HEK293 (cell line): ENCODE measurements at regions not wholly inside any gene's neighbourhood (a gene's known extent, or its start where the extent isn't known, plus 50 kb on each side); places are given as distances from the start of the nearest gene placed in this dataset.

Experiments
- CTCF ChIA-PET: fragments of 350-600 bp; formaldehyde crosslinking; extraction: SDS; loops from one replicate; lab custom pipeline; 2021; ENCODE audit warnings: antibody characterized with exemption; lab: Yijun Ruan, JAX
- POLR2A ChIA-PET: fragments of 300-600 bp; formaldehyde crosslinking; extraction: SDS; loops from one replicate; lab custom pipeline; 2020; ENCODE audit warnings: antibody characterized with exemption, inconsistent platforms; lab: Yijun Ruan, JAX
- H3K27ac ChIP-seq: fragments of 200-500 bp; sonication (Bioruptor generic); 2 replicates; pipeline ENCODE4 v1.5.1; 2014; ENCODE audit warnings: low read depth, low read length, control low read depth, inconsistent platforms; ENCODE audit errors: extremely low read depth
- H3K36me3 ChIP-seq, 2 experiments: fragments of 200-500 bp in 1 of 2; sonication (Bioruptor generic) in 1 of 2; 1 replicate in 1 of 2; 2 replicates in 1 of 2; pipeline ENCODE4 v1.5.1; 2014 to 2017; ENCODE audit warnings: inconsistent platforms in 2 of 2, low read length in 2 of 2; ENCODE audit not compliant: control insufficient read depth in 2 of 2, insufficient read depth in 1 of 2
- H3K4me1 ChIP-seq: fragments of 200-500 bp; sonication (Bioruptor generic); 2 replicates; pipeline ENCODE4 v1.5.1; 2014; ENCODE audit warnings: mild to moderate bottlenecking, low read length, inconsistent platforms; ENCODE audit not compliant: control insufficient read depth, insufficient read depth
- H3K4me3 ChIP-seq: 2 replicates; pipeline ENCODE4 v1.5.1; 2011; ENCODE audit warnings: low read depth, mild to moderate bottlenecking, control low read depth, low read length, moderate library complexity
- H3K9me3 ChIP-seq: fragments of 200-500 bp; sonication (Bioruptor generic); 2 replicates; pipeline ENCODE4 v1.5.1; 2014; ENCODE audit warnings: low read depth, low read length, inconsistent platforms; ENCODE audit not compliant: control insufficient read depth, insufficient read depth
- REPIN1 ChIP-seq: fragments of 450-650 bp; formaldehyde crosslinking; IDR thresholded peaks from 2 replicates; pipeline ENCODE4 v1.5.1; 2017; ENCODE audit warnings: missing biosample characterization, missing genetic modification characterization, low read depth
- SCRT1 ChIP-seq: fragments of 450-650 bp; formaldehyde crosslinking; IDR thresholded peaks from 2 replicates; pipeline ENCODE4 v1.5.1; 2016; ENCODE audit warnings: missing biosample characterization, missing genetic modification characterization, borderline replicate concordance
- ZFP3 ChIP-seq: fragments of 450-650 bp; formaldehyde crosslinking; IDR thresholded peaks from 2 replicates; pipeline ENCODE4 v1.5.1; 2016; ENCODE audit warnings: low read depth, missing biosample characterization, missing genetic modification characterization
- ZFP69B ChIP-seq: fragments of 450-650 bp; formaldehyde crosslinking; IDR thresholded peaks from 2 replicates; pipeline ENCODE4 v1.5.1; 2016; ENCODE audit warnings: missing biosample characterization, missing genetic modification characterization
- ZNF175 ChIP-seq: fragments of 450-650 bp; formaldehyde crosslinking; IDR thresholded peaks from 2 replicates; pipeline ENCODE4 v1.5.1; 2016; ENCODE audit warnings: missing biosample characterization, missing genetic modification characterization
- ZNF184 ChIP-seq: fragments of 450-650 bp; IDR thresholded peaks from 2 replicates; pipeline ENCODE4 v1.5.1; 2018; ENCODE audit warnings: missing biosample characterization, mild to moderate bottlenecking, missing genetic modification characterization
- ZNF23 ChIP-seq: fragments of 450-650 bp; formaldehyde crosslinking; IDR thresholded peaks from 2 replicates; pipeline ENCODE4 v1.5.1; 2016; ENCODE audit warnings: missing biosample characterization, missing genetic modification characterization, borderline replicate concordance
- ZNF280D ChIP-seq: fragments of 450-650 bp; formaldehyde crosslinking; IDR thresholded peaks from 2 replicates; pipeline ENCODE4 v1.5.1; 2016; ENCODE audit warnings: missing biosample characterization, missing genetic modification characterization
- ZNF302 ChIP-seq: fragments of 450-650 bp; formaldehyde crosslinking; IDR thresholded peaks from 2 replicates; pipeline ENCODE4 v1.5.1; 2016; ENCODE audit warnings: missing biosample characterization, missing genetic modification characterization, low read depth
- ZNF341 ChIP-seq: fragments of 450-650 bp; formaldehyde crosslinking; IDR thresholded peaks from 2 replicates; pipeline ENCODE4; 2016; ENCODE audit warnings: low read depth, missing biosample characterization, missing genetic modification characterization
- ZNF423 ChIP-seq: fragments of 450-650 bp; formaldehyde crosslinking; IDR thresholded peaks from 2 replicates; pipeline ENCODE4 v1.5.1; 2016; ENCODE audit warnings: missing biosample characterization, missing genetic modification characterization
- ZNF529 ChIP-seq: fragments of 450-650 bp; formaldehyde crosslinking; IDR thresholded peaks from 2 replicates; pipeline ENCODE4 v1.5.1; 2017; ENCODE audit warnings: missing genetic modification characterization, missing biosample characterization; ENCODE audit not compliant: insufficient replicate concordance
- ZNF624 ChIP-seq: fragments of 450-650 bp; formaldehyde crosslinking; IDR thresholded peaks from 2 replicates; pipeline ENCODE4 v1.5.1; 2017; ENCODE audit warnings: missing biosample characterization, missing genetic modification characterization
- ZNF654 ChIP-seq: fragments of 450-650 bp; formaldehyde crosslinking; IDR thresholded peaks from 2 replicates; pipeline ENCODE4 v1.5.1; 2016; ENCODE audit warnings: low read depth, missing biosample characterization, missing genetic modification characterization
- TF ChIP-seq, protein P1 (sequence below): fragments of 450-650 bp; formaldehyde crosslinking; IDR thresholded peaks from 2 replicates; pipeline ENCODE4 v1.5.1; 2016; ENCODE audit warnings: missing biosample characterization, missing genetic modification characterization, borderline replicate concordance
- TF ChIP-seq, protein P2 (sequence below): fragments of 450-650 bp; formaldehyde crosslinking; IDR thresholded peaks from 2 replicates; pipeline ENCODE4 v1.5.1; 2016; ENCODE audit warnings: missing biosample characterization, missing genetic modification characterization
- TF ChIP-seq, protein P3 (sequence below): fragments of 450-650 bp; formaldehyde crosslinking; conservative IDR thresholded peaks from 2 replicates; pipeline ENCODE4 v1.5.1; 2016; ENCODE audit warnings: low read depth, missing biosample characterization, missing genetic modification characterization

DNA sequence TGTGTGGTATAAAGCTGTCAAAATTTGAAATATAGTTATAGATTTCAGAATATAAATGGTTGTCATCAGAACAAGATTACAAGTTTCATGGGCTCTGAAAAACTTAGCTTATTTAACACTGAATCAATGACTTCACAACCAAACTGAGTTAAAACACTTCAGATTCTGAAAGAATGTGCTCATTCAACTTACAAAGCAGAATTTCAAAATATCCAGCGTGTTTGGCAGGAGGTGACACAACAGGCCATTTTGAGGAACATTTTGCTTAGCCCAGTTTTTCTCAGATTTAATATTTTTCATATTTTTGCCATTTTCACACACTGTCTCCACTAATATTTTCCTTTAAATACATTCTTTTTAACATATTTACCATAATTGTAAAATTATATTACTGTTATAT, 781.1 kb downstream of the TUSC7 start (continued):
- TF ChIP-seq REPIN1 (no peak), ZFP3 (tag by site-specific recombination) (no peak), ZNF341 (no peak)

- POLR2A ChIA-PET, result no interaction called here
- no peaks in the 10 kb centered on the region for H3K36me3 ChIP-seq
- no peaks in the 10 kb centered on the region for H3K4me1 ChIP-seq
- CTCF ChIA-PET, result no interaction called here
- H3K4me3 ChIP-seq, result no peak overlapping the region
- TF ChIP-seq ZNF302 (tag by site-specific recombination) (no peak), ZNF654 (tag by site-specific recombination) (no peak), ZNF423 (no peak), ZNF184 (tag by site-specific recombination) (no peak), ZNF529 (tag by site-specific recombination) (no peak), SCRT1 (tag by site-specific recombination) (no peak), ZNF23 (tag by site-specific recombination) (no peak), ZFP69B (tag by site-specific recombination) (no peak)
- TF ChIP-seq, protein P1, sequence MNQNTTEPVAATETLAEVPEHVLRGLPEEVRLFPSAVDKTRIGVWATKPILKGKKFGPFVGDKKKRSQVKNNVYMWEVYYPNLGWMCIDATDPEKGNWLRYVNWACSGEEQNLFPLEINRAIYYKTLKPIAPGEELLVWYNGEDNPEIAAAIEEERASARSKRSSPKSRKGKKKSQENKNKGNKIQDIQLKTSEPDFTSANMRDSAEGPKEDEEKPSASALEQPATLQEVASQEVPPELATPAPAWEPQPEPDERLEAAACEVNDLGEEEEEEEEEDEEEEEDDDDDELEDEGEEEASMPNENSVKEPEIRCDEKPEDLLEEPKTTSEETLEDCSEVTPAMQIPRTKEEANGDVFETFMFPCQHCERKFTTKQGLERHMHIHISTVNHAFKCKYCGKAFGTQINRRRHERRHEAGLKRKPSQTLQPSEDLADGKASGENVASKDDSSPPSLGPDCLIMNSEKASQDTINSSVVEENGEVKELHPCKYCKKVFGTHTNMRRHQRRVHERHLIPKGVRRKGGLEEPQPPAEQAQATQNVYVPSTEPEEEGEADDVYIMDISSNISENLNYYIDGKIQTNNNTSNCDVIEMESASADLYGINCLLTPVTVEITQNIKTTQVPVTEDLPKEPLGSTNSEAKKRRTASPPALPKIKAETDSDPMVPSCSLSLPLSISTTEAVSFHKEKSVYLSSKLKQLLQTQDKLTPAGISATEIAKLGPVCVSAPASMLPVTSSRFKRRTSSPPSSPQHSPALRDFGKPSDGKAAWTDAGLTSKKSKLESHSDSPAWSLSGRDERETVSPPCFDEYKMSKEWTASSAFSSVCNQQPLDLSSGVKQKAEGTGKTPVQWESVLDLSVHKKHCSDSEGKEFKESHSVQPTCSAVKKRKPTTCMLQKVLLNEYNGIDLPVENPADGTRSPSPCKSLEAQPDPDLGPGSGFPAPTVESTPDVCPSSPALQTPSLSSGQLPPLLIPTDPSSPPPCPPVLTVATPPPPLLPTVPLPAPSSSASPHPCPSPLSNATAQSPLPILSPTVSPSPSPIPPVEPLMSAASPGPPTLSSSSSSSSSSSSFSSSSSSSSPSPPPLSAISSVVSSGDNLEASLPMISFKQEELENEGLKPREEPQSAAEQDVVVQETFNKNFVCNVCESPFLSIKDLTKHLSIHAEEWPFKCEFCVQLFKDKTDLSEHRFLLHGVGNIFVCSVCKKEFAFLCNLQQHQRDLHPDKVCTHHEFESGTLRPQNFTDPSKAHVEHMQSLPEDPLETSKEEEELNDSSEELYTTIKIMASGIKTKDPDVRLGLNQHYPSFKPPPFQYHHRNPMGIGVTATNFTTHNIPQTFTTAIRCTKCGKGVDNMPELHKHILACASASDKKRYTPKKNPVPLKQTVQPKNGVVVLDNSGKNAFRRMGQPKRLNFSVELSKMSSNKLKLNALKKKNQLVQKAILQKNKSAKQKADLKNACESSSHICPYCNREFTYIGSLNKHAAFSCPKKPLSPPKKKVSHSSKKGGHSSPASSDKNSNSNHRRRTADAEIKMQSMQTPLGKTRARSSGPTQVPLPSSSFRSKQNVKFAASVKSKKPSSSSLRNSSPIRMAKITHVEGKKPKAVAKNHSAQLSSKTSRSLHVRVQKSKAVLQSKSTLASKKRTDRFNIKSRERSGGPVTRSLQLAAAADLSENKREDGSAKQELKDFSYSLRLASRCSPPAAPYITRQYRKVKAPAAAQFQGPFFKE (tag by site-specific recombination), result no peak
- TF ChIP-seq, protein P2, sequence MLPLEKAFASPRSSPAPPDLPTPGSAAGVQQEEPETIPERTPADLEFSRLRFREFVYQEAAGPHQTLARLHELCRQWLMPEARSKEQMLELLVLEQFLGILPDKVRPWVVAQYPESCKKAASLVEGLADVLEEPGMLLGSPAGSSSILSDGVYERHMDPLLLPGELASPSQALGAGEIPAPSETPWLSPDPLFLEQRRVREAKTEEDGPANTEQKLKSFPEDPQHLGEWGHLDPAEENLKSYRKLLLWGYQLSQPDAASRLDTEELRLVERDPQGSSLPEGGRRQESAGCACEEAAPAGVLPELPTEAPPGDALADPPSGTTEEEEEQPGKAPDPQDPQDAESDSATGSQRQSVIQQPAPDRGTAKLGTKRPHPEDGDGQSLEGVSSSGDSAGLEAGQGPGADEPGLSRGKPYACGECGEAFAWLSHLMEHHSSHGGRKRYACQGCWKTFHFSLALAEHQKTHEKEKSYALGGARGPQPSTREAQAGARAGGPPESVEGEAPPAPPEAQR, result no peak
- TF ChIP-seq, all 188 proteins: peak for 0
- Histone ChIP-seq H3K9me3 (no peaks in the 10 kb centered on the region), H3K27ac (no peak overlapping the region)
Measured at GRCh38 chr3:117495620-117496019, 786.0 kb downstream of the TUSC7 start.

DNA sequence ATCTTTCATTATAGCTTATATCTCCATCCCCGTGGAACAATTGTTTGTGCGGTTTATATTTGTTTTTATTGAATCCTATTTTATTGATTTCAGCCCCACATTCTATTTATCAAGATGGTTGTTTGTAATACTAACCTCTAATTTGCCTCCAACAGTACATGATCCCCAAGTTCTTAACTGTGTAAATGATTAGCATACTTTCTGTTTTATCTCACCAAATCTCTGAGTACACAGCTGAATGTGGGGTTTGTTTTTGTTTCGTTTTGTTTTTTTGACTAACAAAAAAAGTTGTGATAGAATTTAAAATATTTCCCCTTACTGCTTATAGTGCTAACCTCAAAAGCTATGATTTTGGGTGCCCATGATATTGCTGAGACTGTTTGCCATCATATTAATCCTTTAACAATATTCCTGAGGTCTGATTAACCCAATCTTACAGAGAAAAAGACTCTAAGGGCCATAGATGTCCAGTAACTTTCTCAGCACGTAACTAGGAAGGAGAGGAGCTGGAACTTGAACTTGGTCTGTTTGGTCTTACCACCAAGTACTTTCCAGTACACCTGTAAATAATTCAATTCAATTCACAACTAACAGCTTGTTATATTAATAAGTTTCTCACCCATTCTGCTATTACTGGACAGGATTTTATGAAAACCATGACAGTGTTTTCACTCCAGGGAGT, 789.8 kb downstream of the TUSC7 start:
- POLR2A ChIA-PET, result no interaction called here

More for the DNA sequence above, 789.8 kb downstream of the TUSC7 start:
- CTCF ChIA-PET, result no interaction called here
- Histone ChIP-seq H3K4me3 (no peak overlapping the region), H3K4me1 (no peaks in the 10 kb centered on the region), H3K27ac (no peak overlapping the region), H3K36me3 (no peaks in the 10 kb centered on the region), H3K9me3 (no peaks in the 10 kb centered on the region)
- TF ChIP-seq ZNF175 (tag by site-specific recombination), result no peak
- TF ChIP-seq, protein P3, sequence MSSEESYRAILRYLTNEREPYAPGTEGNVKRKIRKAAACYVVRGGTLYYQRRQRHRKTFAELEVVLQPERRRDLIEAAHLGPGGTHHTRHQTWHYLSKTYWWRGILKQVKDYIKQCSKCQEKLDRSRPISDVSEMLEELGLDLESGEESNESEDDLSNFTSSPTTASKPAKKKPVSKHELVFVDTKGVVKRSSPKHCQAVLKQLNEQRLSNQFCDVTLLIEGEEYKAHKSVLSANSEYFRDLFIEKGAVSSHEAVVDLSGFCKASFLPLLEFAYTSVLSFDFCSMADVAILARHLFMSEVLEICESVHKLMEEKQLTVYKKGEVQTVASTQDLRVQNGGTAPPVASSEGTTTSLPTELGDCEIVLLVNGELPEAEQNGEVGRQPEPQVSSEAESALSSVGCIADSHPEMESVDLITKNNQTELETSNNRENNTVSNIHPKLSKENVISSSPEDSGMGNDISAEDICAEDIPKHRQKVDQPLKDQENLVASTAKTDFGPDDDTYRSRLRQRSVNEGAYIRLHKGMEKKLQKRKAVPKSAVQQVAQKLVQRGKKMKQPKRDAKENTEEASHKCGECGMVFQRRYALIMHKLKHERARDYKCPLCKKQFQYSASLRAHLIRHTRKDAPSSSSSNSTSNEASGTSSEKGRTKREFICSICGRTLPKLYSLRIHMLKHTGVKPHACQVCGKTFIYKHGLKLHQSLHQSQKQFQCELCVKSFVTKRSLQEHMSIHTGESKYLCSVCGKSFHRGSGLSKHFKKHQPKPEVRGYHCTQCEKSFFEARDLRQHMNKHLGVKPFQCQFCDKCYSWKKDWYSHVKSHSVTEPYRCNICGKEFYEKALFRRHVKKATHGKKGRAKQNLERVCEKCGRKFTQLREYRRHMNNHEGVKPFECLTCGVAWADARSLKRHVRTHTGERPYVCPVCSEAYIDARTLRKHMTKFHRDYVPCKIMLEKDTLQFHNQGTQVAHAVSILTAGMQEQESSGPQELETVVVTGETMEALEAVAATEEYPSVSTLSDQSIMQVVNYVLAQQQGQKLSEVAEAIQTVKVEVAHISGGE (tag by site-specific recombination), result no peak
- TF ChIP-seq ZNF280D (tag by site-specific recombination), result no peak
- TF ChIP-seq ZNF624 (tag by site-specific recombination), result no peak
